ENCODE measurements at regions not wholly inside any gene's neighbourhood (a gene's known extent, or its start where the extent isn't known, plus 50 kb on each side); places are given as distances from the start of the nearest gene placed in this dataset.

DNA sequence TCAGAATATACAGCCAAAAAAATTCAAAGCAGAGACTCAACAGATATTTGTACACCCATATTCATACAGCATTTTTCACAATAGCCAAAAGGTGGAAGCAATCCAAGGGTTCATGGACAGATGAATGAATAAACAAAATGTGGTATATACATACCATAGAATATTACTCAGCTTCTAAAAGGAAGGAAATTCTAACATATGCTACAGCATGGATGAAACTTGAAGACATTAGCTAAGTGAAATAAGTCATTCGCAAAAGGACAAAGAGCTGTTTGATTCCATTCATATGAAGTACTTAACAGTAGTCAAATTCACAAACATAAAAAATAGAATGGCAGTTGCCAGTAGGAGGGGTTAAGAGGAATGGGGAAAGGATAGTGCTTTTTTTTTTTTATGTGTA lies 91.8 kb upstream of the ARID2 start:
- no peaks in the 10 kb centered on the region for H3K36me3 Mint-ChIP-seq
- DNase-seq: no peak
- no peaks in the 10 kb centered on the region for H3K9me3 Mint-ChIP-seq
- H3K36me3 ChIP-seq (ENCODE audit: insufficient read depth, low read length): no peaks in the 10 kb centered on the region
- H3K27ac Mint-ChIP-seq: no peak overlapping the region
- H3K4me3 ChIP-seq (ENCODE audit: low read length): no peak overlapping the region
- no peak overlapping the region for H3K4me3 Mint-ChIP-seq
- no peaks in the 10 kb centered on the region for H3K4me1 ChIP-seq (ENCODE audit: insufficient read depth, low read length)
- no peaks in the 10 kb centered on the region for H3K27me3 ChIP-seq (ENCODE audit: insufficient read depth, low read length, poor library complexity, severe bottlenecking)
- POLR2A ChIA-PET: no interaction called here
- CTCF ChIA-PET: no interaction called here
- H3K4me1 Mint-ChIP-seq: peaks cover 0 to 4% (median 0%) of the 10 kb centered on the region in 3 donors
- H3K27ac ChIP-seq (ENCODE audit: low read depth, low read length): no peak overlapping the region
- H3K27me3 Mint-ChIP-seq: peaks cover 0 to 5% of the 10 kb centered on the region in 2 donors
- no peaks in the 10 kb centered on the region for H3K9me3 ChIP-seq (ENCODE audit: low read length)

DNA sequence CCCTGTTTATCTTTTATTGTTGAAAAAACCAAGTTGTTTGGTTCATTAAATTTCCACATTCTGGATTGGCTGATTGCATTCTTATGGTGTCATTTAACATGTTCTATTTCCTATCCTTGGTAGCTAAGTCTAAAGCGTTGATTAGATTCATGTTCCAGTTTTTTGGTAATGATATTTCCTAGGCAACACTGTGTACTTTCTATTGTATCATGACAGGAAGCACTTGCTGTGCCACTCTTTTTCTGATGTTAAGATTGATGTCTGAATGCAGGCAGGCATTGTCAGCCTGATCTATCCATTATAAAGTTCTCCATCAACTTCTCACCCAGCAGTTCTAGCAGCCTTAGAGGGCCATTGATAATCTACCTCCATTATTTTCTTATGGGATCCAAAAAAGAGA lies 91.1 kb upstream of the ARID2 start:
- Mint-ChIP-seq H3K9me3 (no peaks in the 10 kb centered on the region), H3K4me3 (no peak overlapping the region), H3K27me3 (peaks cover 0 to 5% of the 10 kb centered on the region in 2 donors), H3K4me1 (peaks cover 0 to 4% (median 0%) of the 10 kb centered on the region in 3 donors), H3K27ac (no peak overlapping the region), H3K36me3 (no peaks in the 10 kb centered on the region)
- H3K4me1 ChIP-seq (ENCODE audit: insufficient read depth, low read length): no peaks in the 10 kb centered on the region
- no peak overlapping the region for H3K27ac ChIP-seq (ENCODE audit: low read depth, low read length)
- no peaks in the 10 kb centered on the region for H3K36me3 ChIP-seq (ENCODE audit: insufficient read depth, low read length)
- no peak overlapping the region for H3K4me3 ChIP-seq (ENCODE audit: low read length)
- H3K9me3 ChIP-seq (ENCODE audit: low read length): no peaks in the 10 kb centered on the region
- H3K27me3 ChIP-seq (ENCODE audit: insufficient read depth, low read length, poor library complexity, severe bottlenecking): no peaks in the 10 kb centered on the region
- POLR2A ChIA-PET: no interaction called here
- no peak for DNase-seq
- CTCF ChIA-PET: no interaction called here

DNA sequence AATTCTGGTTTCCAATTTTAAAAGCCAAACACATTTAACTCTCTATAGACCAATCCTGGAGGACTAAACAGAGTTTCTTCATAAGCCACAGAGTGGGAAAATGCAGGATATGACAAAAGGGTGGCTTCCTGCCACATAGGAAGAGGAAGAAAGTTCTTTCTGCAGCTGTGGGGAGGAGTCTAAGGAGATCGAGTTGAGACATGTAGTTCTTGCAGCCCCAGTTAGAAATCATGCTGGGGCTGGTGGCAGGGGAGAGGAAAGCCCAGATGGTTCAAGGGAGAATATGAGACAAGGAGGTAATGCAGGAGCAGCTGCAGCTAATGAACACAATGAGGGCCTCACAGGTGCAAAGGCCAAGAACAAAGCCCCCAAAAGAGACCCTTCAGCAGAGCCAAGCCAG lies 85.0 kb upstream of the ARID2 start:
- peaks cover 0 to 4% (median under 1%) of the 10 kb centered on the region in 3 donors for H3K36me3 Mint-ChIP-seq
- no peaks in the 10 kb centered on the region for H3K9me3 ChIP-seq (ENCODE audit: low read length)
- H3K4me3 Mint-ChIP-seq: peak overlapping the region in 2 of 7 donors; percentile 20 to 42
- POLR2A ChIA-PET: no interaction called here
- CTCF ChIA-PET: interaction anchor here (1.0 kb wide), 1 partner anchor 101 kb away, joined by 3 read pairs; no protein-coding TSS in a partner anchor
- H3K4me1 Mint-ChIP-seq: peaks cover 8 to 11% (median 10%) of the 10 kb centered on the region in 3 donors
- no peak overlapping the region for H3K27ac ChIP-seq (ENCODE audit: low read depth, low read length)
- H3K36me3 ChIP-seq (ENCODE audit: insufficient read depth, low read length): no peaks in the 10 kb centered on the region
- H3K4me1 ChIP-seq (ENCODE audit: insufficient read depth, low read length): peaks cover 8% of the 10 kb centered on the region
- no peak for DNase-seq
- H3K27ac Mint-ChIP-seq: peak overlapping the region in 5 of 8 donors; percentile 6 to 73 (median 31)
- no peak overlapping the region for H3K4me3 ChIP-seq (ENCODE audit: low read length)
- H3K9me3 Mint-ChIP-seq: no peaks in the 10 kb centered on the region
- H3K27me3 Mint-ChIP-seq: peaks cover under 1 to 12% of the 10 kb centered on the region in 2 donors
- no peaks in the 10 kb centered on the region for H3K27me3 ChIP-seq (ENCODE audit: insufficient read depth, low read length, poor library complexity, severe bottlenecking)

DNA sequence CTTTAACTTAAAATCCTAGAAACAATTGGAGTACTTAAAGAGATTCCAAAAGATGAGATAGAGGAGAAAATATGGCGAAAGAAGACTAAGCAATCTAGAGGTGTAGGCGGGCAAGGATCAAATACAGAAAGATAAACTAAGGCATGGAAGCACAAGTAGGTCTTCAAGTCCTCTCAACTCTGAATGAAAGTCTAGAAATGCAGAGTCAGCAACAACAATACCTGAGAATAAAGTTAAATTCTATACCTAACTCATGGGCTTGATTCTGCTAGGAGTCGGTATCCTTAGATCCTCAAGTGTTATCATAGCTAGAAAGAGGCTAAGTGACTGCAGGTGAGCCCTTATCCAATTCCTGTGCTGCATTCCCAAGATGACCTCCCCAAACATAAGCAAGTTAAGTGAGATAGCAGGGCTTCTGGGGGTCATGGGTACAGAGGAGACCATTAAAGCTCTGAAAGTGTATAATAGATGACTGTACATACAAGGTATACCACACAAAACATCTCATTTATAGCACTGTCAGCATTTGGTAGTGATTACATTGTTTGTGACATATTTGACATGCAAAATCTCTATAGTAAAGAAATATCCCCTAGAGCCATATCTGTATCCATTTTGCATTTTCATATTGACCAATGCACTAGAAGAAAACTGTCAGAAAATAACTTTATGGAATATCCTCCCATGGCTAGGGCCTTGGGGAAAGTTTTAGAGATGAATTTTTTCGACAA lies 82.5 kb upstream of the ARID2 start:
- peak overlapping the region in 1 of 8 donors; percentile 27 for H3K27ac Mint-ChIP-seq
- H3K36me3 Mint-ChIP-seq: peaks cover 0 to 9% (median 2%) of the 10 kb centered on the region in 3 donors
- ChIA-PET POLR2A (no interaction called here), CTCF (no interaction called here)
- Histone ChIP-seq H3K9me3 (ENCODE audit: low read length) (no peaks in the 10 kb centered on the region), H3K4me1 (ENCODE audit: insufficient read depth, low read length) (peaks cover 8% of the 10 kb centered on the region), H3K27me3 (ENCODE audit: insufficient read depth, low read length, poor library complexity, severe bottlenecking) (no peaks in the 10 kb centered on the region), H3K4me3 (ENCODE audit: low read length) (no peak overlapping the region), H3K36me3 (ENCODE audit: insufficient read depth, low read length) (no peaks in the 10 kb centered on the region), H3K27ac (ENCODE audit: low read depth, low read length) (no peak overlapping the region)
- peaks cover 8 to 11% (median 10%) of the 10 kb centered on the region in 3 donors for H3K4me1 Mint-ChIP-seq
- H3K27me3 Mint-ChIP-seq: peaks cover 8 to 24% of the 10 kb centered on the region in 2 donors
- DNase-seq: no peak
- H3K9me3 Mint-ChIP-seq: no peaks in the 10 kb centered on the region
- H3K4me3 Mint-ChIP-seq: no peak overlapping the region

DNA sequence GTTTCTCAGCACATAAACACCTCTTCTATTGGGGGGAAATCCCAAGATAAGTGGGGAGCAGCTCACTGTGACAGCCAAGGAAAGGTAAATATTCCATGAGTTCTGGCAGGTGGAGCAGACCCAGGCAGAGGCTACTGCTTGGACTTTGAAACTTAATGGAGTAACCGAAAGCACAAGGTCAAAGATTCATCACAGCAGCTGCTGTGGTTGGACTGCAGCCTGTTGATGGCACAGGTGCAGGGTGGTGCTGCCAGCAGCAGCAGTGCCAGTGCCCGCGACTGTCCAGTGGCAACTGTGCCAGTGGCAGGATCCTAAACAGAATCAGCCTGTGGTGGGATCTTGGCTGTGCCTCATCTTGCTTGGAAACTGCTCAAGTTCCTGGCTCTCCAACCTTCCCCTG lies 81.4 kb upstream of the ARID2 start:
- DNase-seq: no peak
- ChIA-PET CTCF (no interaction called here), POLR2A (no interaction called here)

DNA sequence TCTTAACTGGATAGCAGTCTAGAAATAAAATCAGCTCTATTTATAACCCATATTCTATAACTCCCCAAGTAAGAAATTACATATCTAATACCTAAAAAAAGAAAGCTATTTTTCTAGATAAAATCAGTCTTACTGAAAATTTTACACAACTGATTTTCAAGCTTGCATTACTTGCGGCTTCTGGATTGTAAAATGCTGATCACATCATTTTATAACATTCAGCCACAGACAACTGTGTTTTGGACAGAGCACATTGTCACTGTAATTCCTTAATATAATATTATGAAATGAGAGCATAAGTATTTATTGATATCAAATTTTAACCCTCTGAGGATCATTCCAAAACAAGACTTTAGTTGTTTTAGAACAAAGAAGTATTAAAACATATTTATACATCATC lies 78.5 kb upstream of the ARID2 start:
- H3K9me3 ChIP-seq (ENCODE audit: low read length): no peaks in the 10 kb centered on the region
- no peak overlapping the region for H3K27ac ChIP-seq (ENCODE audit: low read depth, low read length)
- H3K4me3 ChIP-seq (ENCODE audit: low read length): no peak overlapping the region
- Mint-ChIP-seq H3K9me3 (no peaks in the 10 kb centered on the region), H3K27ac (no peak overlapping the region), H3K36me3 (peaks cover 0 to 9% (median 2%) of the 10 kb centered on the region in 3 donors), H3K27me3 (peaks cover 8 to 25% of the 10 kb centered on the region in 2 donors), H3K4me1 (peaks cover 0 to 11% (median 0%) of the 10 kb centered on the region in 3 donors), H3K4me3 (no peak overlapping the region)
- no peaks in the 10 kb centered on the region for H3K4me1 ChIP-seq (ENCODE audit: insufficient read depth, low read length)
- no peaks in the 10 kb centered on the region for H3K36me3 ChIP-seq (ENCODE audit: insufficient read depth, low read length)
- ChIA-PET POLR2A (no interaction called here), CTCF (no interaction called here)
- DNase-seq: no peak
- no peaks in the 10 kb centered on the region for H3K27me3 ChIP-seq (ENCODE audit: insufficient read depth, low read length, poor library complexity, severe bottlenecking)

More for the DNA sequence above, 81.4 kb upstream of the ARID2 start:
- H3K9me3 Mint-ChIP-seq: no peaks in the 10 kb centered on the region
- H3K9me3 ChIP-seq (ENCODE audit: low read length): no peaks in the 10 kb centered on the region
- H3K4me1 ChIP-seq (ENCODE audit: insufficient read depth, low read length): peaks cover 8% of the 10 kb centered on the region
- peaks cover 0 to 9% (median 2%) of the 10 kb centered on the region in 3 donors for H3K36me3 Mint-ChIP-seq
- H3K27ac ChIP-seq (ENCODE audit: low read depth, low read length): no peak overlapping the region
- H3K4me1 Mint-ChIP-seq: peaks cover 8 to 11% (median 10%) of the 10 kb centered on the region in 3 donors
- H3K36me3 ChIP-seq (ENCODE audit: insufficient read depth, low read length): no peaks in the 10 kb centered on the region
- H3K27ac Mint-ChIP-seq: no peak overlapping the region
- H3K27me3 ChIP-seq (ENCODE audit: insufficient read depth, low read length, poor library complexity, severe bottlenecking): no peaks in the 10 kb centered on the region
- peaks cover 8 to 24% of the 10 kb centered on the region in 2 donors for H3K27me3 Mint-ChIP-seq
- H3K4me3 Mint-ChIP-seq: no peak overlapping the region
- H3K4me3 ChIP-seq (ENCODE audit: low read length): no peak overlapping the region

DNA sequence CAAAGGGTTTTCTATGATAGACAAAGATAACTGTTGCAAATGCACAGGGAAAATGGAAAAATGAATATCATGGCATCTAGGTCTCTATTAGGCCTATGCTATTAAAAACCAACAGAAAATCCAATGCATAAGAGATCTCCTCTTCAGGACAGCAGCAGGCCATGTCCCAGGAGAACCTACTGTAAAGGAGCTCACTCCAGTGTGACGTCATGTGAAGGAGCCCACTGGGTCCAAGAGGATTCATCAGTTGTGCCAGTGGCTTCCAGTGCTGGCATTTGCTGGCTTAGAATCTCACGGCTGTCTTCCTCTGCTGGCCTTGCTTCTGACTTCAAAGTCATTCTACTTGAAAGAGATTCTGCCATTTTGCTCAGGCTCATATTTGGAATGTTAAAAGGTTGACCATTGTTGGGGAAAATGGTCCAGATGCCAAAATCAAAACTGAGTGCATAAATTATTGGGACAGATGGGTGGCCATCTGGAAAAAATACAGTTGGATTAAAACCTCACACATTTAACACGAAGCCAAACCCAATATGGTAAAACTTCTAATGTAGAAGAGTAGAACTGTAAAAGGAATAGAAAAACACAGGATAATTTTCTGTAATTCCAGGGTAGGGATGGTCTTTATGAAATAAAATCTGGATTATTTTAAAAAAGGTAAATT lies 75.4 kb upstream of the ARID2 start:
- Histone ChIP-seq H3K36me3 (ENCODE audit: insufficient read depth, low read length) (no peaks in the 10 kb centered on the region), H3K9me3 (ENCODE audit: low read length) (no peaks in the 10 kb centered on the region), H3K4me3 (ENCODE audit: low read length) (no peak overlapping the region), H3K27me3 (ENCODE audit: insufficient read depth, low read length, poor library complexity, severe bottlenecking) (no peaks in the 10 kb centered on the region), H3K27ac (ENCODE audit: low read depth, low read length) (no peak overlapping the region), H3K4me1 (ENCODE audit: insufficient read depth, low read length) (no peaks in the 10 kb centered on the region)
- H3K27me3 Mint-ChIP-seq: peaks cover 8 to 31% of the 10 kb centered on the region in 2 donors
- H3K27ac Mint-ChIP-seq: no peak overlapping the region
- no peaks in the 10 kb centered on the region for H3K9me3 Mint-ChIP-seq
- peaks cover 0 to 9% (median 2%) of the 10 kb centered on the region in 3 donors for H3K36me3 Mint-ChIP-seq
- H3K4me3 Mint-ChIP-seq: no peak overlapping the region
- ChIA-PET POLR2A (interaction anchor here (1.3 kb wide), 2 partner anchors 72 to 74 kb away, joined by 5 to 7 read pairs; no protein-coding TSS in a partner anchor), CTCF (interaction anchor here (0.8 to 3.4 kb wide), 4 partner anchors 15 to 93 kb away, joined by 5 to 34 read pairs (median 11); partner anchors contain the start of gene ARID2)
- H3K4me1 Mint-ChIP-seq: peaks cover 0 to 11% (median 0%) of the 10 kb centered on the region in 3 donors
- DNase-seq: no peak

DNA sequence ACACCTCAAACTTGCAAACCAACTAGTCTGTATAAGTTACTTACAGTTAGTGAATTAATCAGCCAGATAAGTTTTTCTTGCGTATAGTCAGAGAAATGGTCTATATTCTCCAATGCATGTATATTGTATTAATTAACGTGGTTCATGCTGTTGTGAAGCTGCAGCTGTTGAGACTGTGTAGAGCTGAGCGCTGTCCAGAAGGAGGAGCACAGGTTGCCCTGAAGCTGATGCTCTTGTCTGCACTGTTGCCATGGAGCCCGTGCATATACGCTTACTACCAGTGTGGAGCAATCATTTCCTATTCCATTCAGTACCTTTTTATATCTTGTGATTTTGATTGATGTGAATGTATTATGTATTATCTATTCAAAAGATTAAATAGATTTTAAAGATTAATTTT lies 74.3 kb upstream of the ARID2 start:
- no peaks in the 10 kb centered on the region for H3K4me1 ChIP-seq (ENCODE audit: insufficient read depth, low read length)
- peaks cover 0 to 11% (median 0%) of the 10 kb centered on the region in 3 donors for H3K4me1 Mint-ChIP-seq
- no peaks in the 10 kb centered on the region for H3K36me3 ChIP-seq (ENCODE audit: insufficient read depth, low read length)
- H3K4me3 Mint-ChIP-seq: no peak overlapping the region
- no peak overlapping the region for H3K27ac ChIP-seq (ENCODE audit: low read depth, low read length)
- H3K27me3 ChIP-seq (ENCODE audit: insufficient read depth, low read length, poor library complexity, severe bottlenecking): no peaks in the 10 kb centered on the region
- ChIA-PET POLR2A (interaction anchor here (1.3 kb wide), 2 partner anchors 71 to 73 kb away, joined by 5 to 7 read pairs; no protein-coding TSS in a partner anchor), CTCF (interaction anchor here (0.7 to 3.4 kb wide), 7 partner anchors 14 to 92 kb away, joined by 3 to 34 read pairs (median 5); partner anchors contain the start of gene ARID2)
- no peaks in the 10 kb centered on the region for H3K9me3 Mint-ChIP-seq
- no peak overlapping the region for H3K4me3 ChIP-seq (ENCODE audit: low read length)
- no peak overlapping the region for H3K27ac Mint-ChIP-seq
- H3K9me3 ChIP-seq (ENCODE audit: low read length): no peaks in the 10 kb centered on the region
- no peaks in the 10 kb centered on the region for H3K36me3 Mint-ChIP-seq
- H3K27me3 Mint-ChIP-seq: peaks cover 2 to 20% of the 10 kb centered on the region in 2 donors
- DNase-seq: peak; percentile 27 to 81 (median 60)

Data from CD8-positive, alpha-beta memory T cell (primary cell).